ENCODE measurements at regions not wholly inside any gene's neighbourhood (a gene's known extent, or its start where the extent isn't known, plus 50 kb on each side); places are given as distances from the start of the nearest gene placed in this dataset.

- no peak for DNase-seq (ENCODE audit: extremely low read depth in 1 of 4, low spot score in 3 of 4)
- Histone ChIP-seq H3K27me3 (ENCODE audit: control insufficient read depth in 2 of 2, insufficient read depth in 2 of 2, low read length in 2 of 2) (no peaks in the 10 kb centered on the region), H3K27ac (ENCODE audit: extremely low read depth, low read depth, low read length) (no peak overlapping the region), H3K9ac (ENCODE audit: insufficient read depth in 1 of 2, low read depth in 2 of 2, low read length in 2 of 2) (no peak overlapping the region), H3K4me2 (ENCODE audit: insufficient read depth, low read length) (no peak overlapping the region), H4K20me1 (replicated peaks; ENCODE audit: control insufficient read depth, insufficient read depth, low read length) (no peaks in the 10 kb centered on the region), H2AFZ (ENCODE audit: low read depth, low read length) (no peak overlapping the region), H3K9me3 (replicated peaks; ENCODE audit: control insufficient read depth, insufficient read depth, low read depth, low read length) (no peaks in the 10 kb centered on the region), H3K4me3 (no peak overlapping the region), H3K9me1 (ENCODE audit: control insufficient read depth, insufficient read depth, low read length) (no peaks in the 10 kb centered on the region), H3K4me1 (replicated peaks in 1 of 2; ENCODE audit: control insufficient read depth in 2 of 2, insufficient read depth in 2 of 2, low read length in 2 of 2) (no peaks in the 10 kb centered on the region), H3K36me3 (ENCODE audit: control insufficient read depth, insufficient read depth, low read length) (no peaks in the 10 kb centered on the region), H3K79me2 (ENCODE audit: control insufficient read depth, insufficient read depth, low read length) (no peaks in the 10 kb centered on the region)
- WGBS (ENCODE audit: insufficient coverage, low coverage, missing lambda C conversion rate), result no CpG with 5 or more reads among the region's 1 CpG
- intact Hi-C loops (cut with micrococcal nuclease) (no loop called here), in situ Hi-C loops (cut with MboI) (no loop called here)
- CTCF ChIA-PET (ENCODE audit: low intra/inter-chr PET ratio), result no interaction called here
- no peak for ATAC-seq
- FAIRE-seq, result no peak
- no TSS peak for BruUV-seq (replicated peaks)
- POLR2A ChIA-PET, result no interaction called here
- TF ChIP-seq SRSF7 (optimal IDR thresholded peaks at IDR 0.05; ENCODE audit: low read depth, low read length) (no peak), TOE1 (IDR thresholded peaks at IDR 0.05; ENCODE audit: borderline replicate concordance) (no peak), TOE1 (CRISPR knock-in tag; IDR thresholded peaks at IDR 0.05; ENCODE audit: borderline replicate concordance, low read depth) (no peak), ZFX (CRISPR knock-in tag; IDR thresholded peaks at IDR 0.05) (no peak), ZNF511 (CRISPR knock-in tag; IDR thresholded peaks at IDR 0.05) (no peak), RCOR1 (IDR thresholded peaks at IDR 0.05; ENCODE audit: borderline replicate concordance in 1 of 2, low read depth in 2 of 2, low read length in 2 of 2) (no peak), HIVEP1 (CRISPR knock-in tag; IDR thresholded peaks at IDR 0.05) (no peak), ZNF253 (CRISPR knock-in tag; conservative IDR thresholded peaks at IDR 0.05) (no peak), RBM39 (optimal IDR thresholded peaks at IDR 0.05; ENCODE audit: low read depth, low read length) (no peak), ARID4B (CRISPR knock-in tag; IDR thresholded peaks at IDR 0.05) (no peak)
- TF ChIP-seq, protein P1, sequence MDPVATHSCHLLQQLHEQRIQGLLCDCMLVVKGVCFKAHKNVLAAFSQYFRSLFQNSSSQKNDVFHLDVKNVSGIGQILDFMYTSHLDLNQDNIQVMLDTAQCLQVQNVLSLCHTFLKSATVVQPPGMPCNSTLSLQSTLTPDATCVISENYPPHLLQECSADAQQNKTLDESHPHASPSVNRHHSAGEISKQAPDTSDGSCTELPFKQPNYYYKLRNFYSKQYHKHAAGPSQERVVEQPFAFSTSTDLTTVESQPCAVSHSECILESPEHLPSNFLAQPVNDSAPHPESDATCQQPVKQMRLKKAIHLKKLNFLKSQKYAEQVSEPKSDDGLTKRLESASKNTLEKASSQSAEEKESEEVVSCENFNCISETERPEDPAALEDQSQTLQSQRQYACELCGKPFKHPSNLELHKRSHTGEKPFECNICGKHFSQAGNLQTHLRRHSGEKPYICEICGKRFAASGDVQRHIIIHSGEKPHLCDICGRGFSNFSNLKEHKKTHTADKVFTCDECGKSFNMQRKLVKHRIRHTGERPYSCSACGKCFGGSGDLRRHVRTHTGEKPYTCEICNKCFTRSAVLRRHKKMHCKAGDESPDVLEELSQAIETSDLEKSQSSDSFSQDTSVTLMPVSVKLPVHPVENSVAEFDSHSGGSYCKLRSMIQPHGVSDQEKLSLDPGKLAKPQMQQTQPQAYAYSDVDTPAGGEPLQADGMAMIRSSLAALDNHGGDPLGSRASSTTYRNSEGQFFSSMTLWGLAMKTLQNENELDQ (CRISPR knock-in tag; IDR thresholded peaks at IDR 0.05; ENCODE audit: borderline replicate concordance), result no peak
- TF ChIP-seq, protein P2, sequence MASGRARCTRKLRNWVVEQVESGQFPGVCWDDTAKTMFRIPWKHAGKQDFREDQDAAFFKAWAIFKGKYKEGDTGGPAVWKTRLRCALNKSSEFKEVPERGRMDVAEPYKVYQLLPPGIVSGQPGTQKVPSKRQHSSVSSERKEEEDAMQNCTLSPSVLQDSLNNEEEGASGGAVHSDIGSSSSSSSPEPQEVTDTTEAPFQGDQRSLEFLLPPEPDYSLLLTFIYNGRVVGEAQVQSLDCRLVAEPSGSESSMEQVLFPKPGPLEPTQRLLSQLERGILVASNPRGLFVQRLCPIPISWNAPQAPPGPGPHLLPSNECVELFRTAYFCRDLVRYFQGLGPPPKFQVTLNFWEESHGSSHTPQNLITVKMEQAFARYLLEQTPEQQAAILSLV (tag; IDR thresholded peaks at IDR 0.05), result no peak
Observed at GRCh38 chr3:81003008-81003645, 758.3 kb downstream of the GBE1 start.

Data from K562 (cell line).